ENCODE measurements at regions not wholly inside any gene's neighbourhood (a gene's known extent, or its start where the extent isn't known, plus 50 kb on each side); places are given as distances from the start of the nearest gene placed in this dataset.

DNA sequence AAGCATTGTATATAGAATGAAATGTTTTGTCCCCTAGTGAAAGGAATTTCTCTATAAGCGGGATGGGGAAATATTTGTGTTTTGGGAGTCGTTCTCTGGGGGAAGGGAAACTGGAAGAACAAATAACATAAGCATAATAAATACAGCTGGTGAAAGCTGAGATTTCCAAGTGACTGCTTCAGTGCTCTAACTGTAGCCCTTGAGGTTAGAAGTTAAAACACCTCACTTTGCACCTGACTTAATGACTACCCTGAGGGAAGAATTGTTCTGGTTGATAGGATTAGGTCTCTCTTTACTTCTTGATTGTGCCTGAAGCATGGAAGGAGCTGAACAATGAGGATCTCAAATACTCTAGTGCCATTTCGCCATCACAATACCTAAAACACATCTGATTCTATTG is 307.4 kb downstream of the MAN2A1 start:
- Mint-ChIP-seq H3K27me3 (ENCODE audit: low read depth) (peaks cover 6% of the 10 kb centered on the region; the same call in 1 of the 2 replicates), H3K27ac (peak overlapping the region in 1 of 3 experiments; percentile 22; a peak in 1 of 7 replicates), H3K36me3 (ENCODE audit: insufficient read depth in 1 of 3, low read depth in 3 of 3) (peaks cover 0 to 4% (median 0%) of the 10 kb centered on the region in 3 experiments; a peak in 2 of 7 replicates), H3K4me1 (peaks cover 33 to 48% of the 10 kb centered on the region in 2 experiments), H3K9me3 (peaks cover 4 to 5% of the 10 kb centered on the region in 2 experiments; a peak in 3 of 5 replicates), H3K4me3 (no peak overlapping the region)
- Histone ChIP-seq H2BK5ac (ENCODE audit: insufficient read length, low read length) (no peak overlapping the region), H2BK120ac (ENCODE audit: low read depth, low read length, poor library complexity, severe bottlenecking) (no peak overlapping the region), H3K9me3 (ENCODE audit: control insufficient read depth, low read depth, low read length) (no peaks in the 10 kb centered on the region), H4K91ac (ENCODE audit: insufficient read length, low read depth, low read length) (no peak overlapping the region), H3K79me1 (ENCODE audit: insufficient read depth, low read depth, low read length, poor library complexity, severe bottlenecking) (no peaks in the 10 kb centered on the region), H2BK15ac (ENCODE audit: low read depth, low read length) (no peak overlapping the region), H3K4ac (ENCODE audit: low read depth, low read length) (no peak overlapping the region), H3K23ac (ENCODE audit: insufficient read length, low read depth, low read length) (no peak overlapping the region), H4K8ac (replicated peaks; ENCODE audit: insufficient read length, low read depth, low read length) (no peak overlapping the region), H3K9ac (ENCODE audit: extremely low read depth, insufficient read length, low read length) (no peak overlapping the region), H2AFZ (ENCODE audit: low read length) (no peak overlapping the region), H4K5ac (ENCODE audit: insufficient read length, low read depth, low read length) (no peak overlapping the region), H3K4me2 (ENCODE audit: insufficient read depth, insufficient read length, low read length) (peak overlapping the region; percentile 6), H3K56ac (ENCODE audit: insufficient read length, low read depth, low read length) (no peak overlapping the region), H3K27me3 (ENCODE audit: insufficient read depth, low read length) (no peaks in the 10 kb centered on the region), H2BK12ac (ENCODE audit: insufficient read length, low read depth, low read length) (no peak overlapping the region), H4K20me1 (ENCODE audit: control insufficient read depth, insufficient read depth, insufficient read length) (no peaks in the 10 kb centered on the region), H3K23me2 (ENCODE audit: insufficient read length, low read depth, low read length, poor library complexity, severe bottlenecking) (no peaks in the 10 kb centered on the region), H3K14ac (ENCODE audit: insufficient read depth, low read length) (no peak overlapping the region), H2BK20ac (ENCODE audit: low read depth, low read length, poor library complexity, severe bottlenecking) (no peak overlapping the region), H3T11ph (ENCODE audit: low read length) (no peak overlapping the region), H3K27ac (ENCODE audit: insufficient read length, low read depth, low read length) (no peak overlapping the region), H3K4me1 (ENCODE audit: insufficient read depth, low read length) (peaks cover 7% of the 10 kb centered on the region), H2AK5ac (ENCODE audit: insufficient read length, low read length) (no peak overlapping the region), H3K18ac (ENCODE audit: insufficient read length, low read depth, low read length) (no peak overlapping the region), H3K79me2 (ENCODE audit: insufficient read depth, low read length) (no peaks in the 10 kb centered on the region)
- no peak for DNase-seq
- no CpG with 5 or more reads among the region's 3 CpGs for WGBS (ENCODE audit: extremely low coverage, insufficient read length, low lambda C conversion rate)
- TF ChIP-seq, protein P1, sequence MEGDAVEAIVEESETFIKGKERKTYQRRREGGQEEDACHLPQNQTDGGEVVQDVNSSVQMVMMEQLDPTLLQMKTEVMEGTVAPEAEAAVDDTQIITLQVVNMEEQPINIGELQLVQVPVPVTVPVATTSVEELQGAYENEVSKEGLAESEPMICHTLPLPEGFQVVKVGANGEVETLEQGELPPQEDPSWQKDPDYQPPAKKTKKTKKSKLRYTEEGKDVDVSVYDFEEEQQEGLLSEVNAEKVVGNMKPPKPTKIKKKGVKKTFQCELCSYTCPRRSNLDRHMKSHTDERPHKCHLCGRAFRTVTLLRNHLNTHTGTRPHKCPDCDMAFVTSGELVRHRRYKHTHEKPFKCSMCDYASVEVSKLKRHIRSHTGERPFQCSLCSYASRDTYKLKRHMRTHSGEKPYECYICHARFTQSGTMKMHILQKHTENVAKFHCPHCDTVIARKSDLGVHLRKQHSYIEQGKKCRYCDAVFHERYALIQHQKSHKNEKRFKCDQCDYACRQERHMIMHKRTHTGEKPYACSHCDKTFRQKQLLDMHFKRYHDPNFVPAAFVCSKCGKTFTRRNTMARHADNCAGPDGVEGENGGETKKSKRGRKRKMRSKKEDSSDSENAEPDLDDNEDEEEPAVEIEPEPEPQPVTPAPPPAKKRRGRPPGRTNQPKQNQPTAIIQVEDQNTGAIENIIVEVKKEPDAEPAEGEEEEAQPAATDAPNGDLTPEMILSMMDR (conservative IDR thresholded peaks at IDR 0.05), result no peak

Data from H9 (cell line).